Esophagus squamous epithelium (tissue), 5 donors: ENCODE measurements at regions not wholly inside any gene's neighbourhood (a gene's known extent, or its start where the extent isn't known, plus 50 kb on each side); places are given as distances from the start of the nearest gene placed in this dataset.

Experiments
- DNase-seq: peaks from one replicate; lab custom pipeline; 2025; lab: John Stamatoyannopoulos, UW
- H3K27ac ChIP-seq, 4 donors: fragments of 200-600 bp; sonication (generic); one replicate each; pipeline ENCODE4 v1.5.1; 2016 to 2019; ENCODE audit warnings: mild to moderate bottlenecking in 1 of 4
- H3K27me3 ChIP-seq, 4 donors: fragments of 200-600 bp; sonication (generic); 1 replicate in 3 of 4; 2 replicates in 1 of 4; pipeline versions ENCODE4 v1.5.1 to v1.6.0; 2017 to 2021; ENCODE audit warnings: antibody characterized with exemption in 1 of 4
- H3K36me3 ChIP-seq, 3 donors: fragments of 200-600 bp; sonication (generic); one replicate each; pipeline ENCODE4 v1.5.1; 2016 to 2019
- H3K4me1 ChIP-seq, 3 donors: fragments of 200-600 bp; sonication (generic); one replicate each; pipeline ENCODE4 v1.5.1; 2017 to 2019
- H3K4me3 ChIP-seq, 4 donors: fragments of 200-600 bp; sonication (generic); 1 replicate in 3 of 4; 2 replicates in 1 of 4; pipeline ENCODE4 v1.5.1; 2016 to 2019; ENCODE audit warnings: mild to moderate bottlenecking in 2 of 4, moderate library complexity in 1 of 4
- H3K9me3 ChIP-seq, 3 donors: fragments of 200-600 bp; sonication (generic); one replicate each; pipeline ENCODE4 v1.5.1; 2016 to 2019
- POLR2A ChIP-seq, 4 donors: fragments of 450-650 bp; IDR thresholded peaks; one replicate each; pipeline ENCODE4 v1.6.1; 2017; ENCODE audit warnings: antibody characterized with exemption in 4 of 4, mild to moderate bottlenecking in 4 of 4, moderate library complexity in 3 of 4
- WGBS, 2 donors: methylation state at CpG; one replicate each; pipeline ENCODE4 v1.1.5; 2018; 5-methylcytosine and 5-hydroxymethylcytosine counted together
- intact Hi-C: fragments of 100-400 bp; cut with DNase I; formaldehyde crosslinking; loops from one replicate; pipeline ENCODE4 v1.15.0; 2022
- TF ChIP-seq, protein P1 (sequence below), 6 experiments: fragments of 450-650 bp in 4 of 6; fragments of 200-600 bp in 2 of 6; sonication (generic) in 2 of 6; IDR thresholded peaks; one replicate each; pipeline ENCODE4 v1.5.1; 2016 to 2019; ENCODE audit warnings: antibody characterized with exemption in 6 of 6, mild to moderate bottlenecking in 4 of 6, moderate library complexity in 4 of 6
- donor health status: DM: yes; HTN: yes; CAD: no.

DNA sequence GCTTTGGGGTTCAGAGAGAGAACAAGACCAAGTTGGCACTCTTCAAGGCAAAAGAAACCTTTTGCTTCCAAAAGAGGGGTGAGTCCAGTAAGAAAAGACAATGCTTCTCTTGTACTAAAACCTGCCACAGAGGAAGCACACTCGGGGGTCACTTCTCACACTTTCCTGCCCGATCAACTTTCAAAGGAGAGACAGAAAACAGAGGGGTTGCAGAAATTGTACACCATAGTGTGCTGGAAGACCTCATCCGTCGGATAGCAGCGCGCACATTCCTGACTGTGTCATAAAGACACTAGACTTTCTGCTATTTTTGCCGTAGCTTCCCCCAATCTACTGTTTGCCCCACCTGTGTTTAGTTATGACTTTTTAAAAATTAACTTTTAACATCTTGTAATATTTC lies 66.9 kb downstream of the OR2K2 start:
- WGBS, 2 donors, result 73 to 75% methylated on average over 7 of the region's 7 CpGs
- Histone ChIP-seq H3K4me3 (no peak overlapping the region), H3K27me3 (no peaks in the 10 kb centered on the region), H3K4me1 (no peaks in the 10 kb centered on the region), H3K27ac (no peak overlapping the region), H3K36me3 (no peaks in the 10 kb centered on the region), H3K9me3 (peaks cover 0 to 10% (median 9%) of the 10 kb centered on the region in 3 donors)
- no peak for DNase-seq
- TF ChIP-seq, protein P1, sequence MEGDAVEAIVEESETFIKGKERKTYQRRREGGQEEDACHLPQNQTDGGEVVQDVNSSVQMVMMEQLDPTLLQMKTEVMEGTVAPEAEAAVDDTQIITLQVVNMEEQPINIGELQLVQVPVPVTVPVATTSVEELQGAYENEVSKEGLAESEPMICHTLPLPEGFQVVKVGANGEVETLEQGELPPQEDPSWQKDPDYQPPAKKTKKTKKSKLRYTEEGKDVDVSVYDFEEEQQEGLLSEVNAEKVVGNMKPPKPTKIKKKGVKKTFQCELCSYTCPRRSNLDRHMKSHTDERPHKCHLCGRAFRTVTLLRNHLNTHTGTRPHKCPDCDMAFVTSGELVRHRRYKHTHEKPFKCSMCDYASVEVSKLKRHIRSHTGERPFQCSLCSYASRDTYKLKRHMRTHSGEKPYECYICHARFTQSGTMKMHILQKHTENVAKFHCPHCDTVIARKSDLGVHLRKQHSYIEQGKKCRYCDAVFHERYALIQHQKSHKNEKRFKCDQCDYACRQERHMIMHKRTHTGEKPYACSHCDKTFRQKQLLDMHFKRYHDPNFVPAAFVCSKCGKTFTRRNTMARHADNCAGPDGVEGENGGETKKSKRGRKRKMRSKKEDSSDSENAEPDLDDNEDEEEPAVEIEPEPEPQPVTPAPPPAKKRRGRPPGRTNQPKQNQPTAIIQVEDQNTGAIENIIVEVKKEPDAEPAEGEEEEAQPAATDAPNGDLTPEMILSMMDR (IDR thresholded peaks at IDR 0.05), result no peak
- TF ChIP-seq POLR2A (IDR thresholded peaks at IDR 0.05), result no peak
- intact Hi-C loops, result no loop called here

DNA sequence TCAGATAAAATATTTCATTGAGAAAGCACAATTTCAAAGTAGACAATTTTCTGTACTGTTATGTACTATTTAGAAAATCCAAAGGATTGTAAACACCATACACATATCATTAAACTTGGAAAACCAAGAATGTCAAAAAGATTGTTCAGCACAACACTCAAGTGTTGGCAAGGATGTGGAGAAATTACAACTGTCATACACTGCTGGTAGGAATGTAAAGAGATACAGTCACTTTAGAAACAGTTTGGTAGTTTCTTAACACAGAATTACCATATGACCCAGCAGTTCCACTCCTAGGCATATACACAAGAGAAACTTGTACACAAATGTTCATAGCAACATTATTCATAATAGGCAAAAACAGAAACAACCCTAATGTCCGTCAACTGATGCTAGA lies 71.2 kb downstream of the OR2K2 start:
- no peak overlapping the region for H3K27ac ChIP-seq
- intact Hi-C loops, result no loop called here
- 72 to 77% methylated on average over 1 of the region's 1 CpG for WGBS, 2 donors
- no peaks in the 10 kb centered on the region for H3K9me3 ChIP-seq
- TF ChIP-seq POLR2A (IDR thresholded peaks at IDR 0.05), result no peak
- TF ChIP-seq, protein P1 (IDR thresholded peaks at IDR 0.05), result no peak
- H3K4me1 ChIP-seq, result no peaks in the 10 kb centered on the region
- H3K27me3 ChIP-seq, result no peaks in the 10 kb centered on the region
- no peak for DNase-seq
- no peaks in the 10 kb centered on the region for H3K36me3 ChIP-seq
- no peak overlapping the region for H3K4me3 ChIP-seq

DNA sequence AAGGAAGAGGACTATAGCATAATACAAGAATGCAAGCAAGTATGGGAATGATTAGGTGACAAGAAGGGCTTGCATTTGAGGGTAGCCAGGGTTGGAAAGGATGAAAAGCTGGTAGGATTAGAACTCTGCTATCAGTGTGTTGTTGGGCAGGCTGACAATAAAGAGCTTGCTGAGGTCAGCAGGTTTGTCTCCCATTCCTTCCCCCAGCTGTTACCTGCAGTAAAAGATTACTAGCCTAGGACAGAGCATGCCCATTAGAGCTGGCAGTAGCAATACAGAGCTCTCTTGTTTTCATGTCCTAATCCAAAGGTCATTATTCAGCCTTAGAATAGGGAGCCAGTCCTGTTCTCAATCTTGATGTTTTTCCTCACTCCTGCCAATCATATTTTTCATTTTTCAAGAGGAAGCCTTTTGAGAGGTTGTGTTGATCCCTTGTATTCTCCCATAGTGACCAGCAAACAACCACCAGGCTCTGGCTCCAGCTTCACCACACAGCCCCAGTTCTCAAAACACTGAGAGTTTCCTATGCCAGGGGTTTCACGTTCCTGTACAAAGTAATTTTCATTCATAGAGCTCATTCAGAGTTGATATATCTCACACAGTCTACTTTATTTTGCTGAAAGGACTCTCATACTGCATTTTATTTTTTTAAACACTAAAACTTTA lies 71.7 kb downstream of the OR2K2 start:
- intact Hi-C loops, result no loop called here
- no peaks in the 10 kb centered on the region for H3K36me3 ChIP-seq
- H3K27me3 ChIP-seq, result no peaks in the 10 kb centered on the region
- no peaks in the 10 kb centered on the region for H3K4me1 ChIP-seq
- 27 to 56% methylated on average over 1 of the region's 1 CpG for WGBS, 2 donors
- H3K9me3 ChIP-seq, result no peaks in the 10 kb centered on the region
- no peak for DNase-seq
- H3K27ac ChIP-seq, result no peak overlapping the region
- TF ChIP-seq, protein P1 (IDR thresholded peaks at IDR 0.05), result no peak
- TF ChIP-seq POLR2A (IDR thresholded peaks at IDR 0.05), result no peak
- no peak overlapping the region for H3K4me3 ChIP-seq

DNA sequence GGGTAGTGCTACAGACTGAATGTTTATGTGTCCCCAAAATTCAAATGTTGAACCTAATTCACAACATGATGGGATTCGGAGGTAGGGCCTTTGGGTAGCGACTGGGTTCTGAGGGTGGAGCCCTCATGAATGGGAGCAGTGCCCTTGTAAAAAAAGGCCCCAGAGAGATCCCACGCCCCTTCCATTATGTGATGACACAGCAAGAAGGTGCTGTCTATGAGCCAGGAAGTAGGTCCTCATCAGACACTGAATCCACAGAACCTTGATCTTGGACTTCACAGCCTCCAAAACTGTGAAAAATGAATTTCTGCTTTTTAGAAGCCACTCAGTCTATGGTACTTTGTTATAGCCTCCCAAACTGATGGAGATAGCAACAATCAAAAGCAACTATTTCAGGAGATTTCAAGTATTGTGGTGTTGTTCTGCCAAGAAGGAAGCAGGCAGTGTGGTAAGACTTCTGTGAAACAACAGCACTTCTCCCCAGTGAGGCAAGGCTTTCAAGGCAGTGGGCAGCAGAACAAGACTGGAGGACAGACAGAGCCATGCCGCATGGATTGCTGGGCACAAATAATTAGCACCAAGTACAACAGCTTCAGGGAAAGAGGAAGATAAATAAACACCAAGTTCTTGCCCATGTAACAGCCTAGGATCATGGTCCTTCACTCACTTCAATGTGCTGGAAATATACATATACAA lies 76.1 kb downstream of the OR2K2 start:
- no peak for TF ChIP-seq POLR2A (IDR thresholded peaks at IDR 0.05)
- TF ChIP-seq, protein P1 (IDR thresholded peaks at IDR 0.05), result no peak
- 76 to 87% methylated on average over 3 to 4 of the region's 4 CpGs for WGBS, 2 donors
- Histone ChIP-seq H3K9me3 (no peaks in the 10 kb centered on the region), H3K4me3 (no peak overlapping the region), H3K4me1 (no peaks in the 10 kb centered on the region), H3K27ac (no peak overlapping the region), H3K27me3 (no peaks in the 10 kb centered on the region), H3K36me3 (no peaks in the 10 kb centered on the region)
- DNase-seq, result no peak
- intact Hi-C loops, result no loop called here
